MM.1S (cell line): ENCODE measurements at regions not wholly inside any gene's neighbourhood (a gene's known extent, or its start where the extent isn't known, plus 50 kb on each side); places are given as distances from the start of the nearest gene placed in this dataset.

ENCODE experiments used
- DNase-seq: peaks from one replicate; pipeline ENCODE4 v3.0.0-alpha.2; 2015
- H2AFZ ChIP-seq: fragments of 300-600 bp; sonication (generic); 2 replicates; pipeline ENCODE4 v1.6.0; 2016; ENCODE audit warnings: antibody characterized with exemption, low read length
- H3F3A ChIP-seq: fragments of 300-600 bp; sonication (generic); 2 replicates; pipeline ENCODE4 v1.6.1; 2016; ENCODE audit warnings: mild to moderate bottlenecking, antibody characterized with exemption, low read length, moderate library complexity, mixed read lengths; ENCODE audit not compliant: insufficient read depth
- H3K27ac ChIP-seq: fragments of 300-600 bp; sonication (generic); 2 replicates; pipeline ENCODE4 v1.5.1; 2016; ENCODE audit warnings: mild to moderate bottlenecking, low read length
- H3K27me3 ChIP-seq: fragments of 300-600 bp; sonication (generic); replicated peaks from 2 replicates; pipeline ENCODE4 v1.6.0; 2016; ENCODE audit warnings: low read length; ENCODE audit not compliant: insufficient read depth
- H3K36me3 ChIP-seq: fragments of 300-600 bp; sonication (generic); replicated peaks from 2 replicates; pipeline ENCODE4 v1.6.1; 2016; ENCODE audit warnings: mild to moderate bottlenecking, low read length, mixed read lengths; ENCODE audit not compliant: insufficient read depth
- H3K4me1 ChIP-seq: fragments of 300-600 bp; sonication (generic); 2 replicates; pipeline ENCODE4 v1.6.1; 2016; ENCODE audit warnings: low read length, mixed read lengths
- H3K4me2 ChIP-seq: fragments of 300-600 bp; sonication (generic); 2 replicates; pipeline ENCODE4 v1.6.0; 2016; ENCODE audit warnings: low read depth, low read length
- H3K4me3 ChIP-seq: fragments of 300-600 bp; sonication (generic); 2 replicates; pipeline ENCODE4 v1.5.1; 2016; ENCODE audit warnings: low read length, mixed read lengths
- H3K79me2 ChIP-seq: fragments of 300-600 bp; sonication (generic); 2 replicates; pipeline ENCODE4 v1.6.1; 2016; ENCODE audit warnings: mixed run types, low read length, mixed read lengths
- H3K9ac ChIP-seq: fragments of 300-600 bp; sonication (generic); 2 replicates; pipeline ENCODE4 v1.6.1; 2016; ENCODE audit warnings: low read length, mixed read lengths
- H3K9me2 ChIP-seq: fragments of 300-600 bp; sonication (generic); replicated peaks from 2 replicates; pipeline ENCODE4 v1.6.1; 2016; ENCODE audit warnings: mild to moderate bottlenecking, low read length, mixed read lengths; ENCODE audit not compliant: insufficient read depth
- H3K9me3 ChIP-seq: fragments of 300-600 bp; sonication (generic); replicated peaks from 2 replicates; pipeline ENCODE4 v1.6.1; 2016; ENCODE audit warnings: mild to moderate bottlenecking, low read length, mixed read lengths; ENCODE audit not compliant: insufficient read depth
- H4K20me1 ChIP-seq: fragments of 300-600 bp; sonication (generic); 2 replicates; pipeline ENCODE4 v1.6.1; 2016; ENCODE audit warnings: mild to moderate bottlenecking, low read length, moderate library complexity, mixed read lengths; ENCODE audit not compliant: insufficient read depth
- CTCF ChIP-seq: fragments of 300-600 bp; sonication (generic); IDR thresholded peaks from 2 replicates; pipeline ENCODE4 v1.5.1; 2016; ENCODE audit warnings: antibody characterized with exemption, low read length, mixed read lengths
- EZH2 ChIP-seq: fragments of 300-600 bp; sonication (generic); optimal IDR thresholded peaks from 2 replicates; pipeline ENCODE3; 2017; ENCODE audit warnings: low read depth, mild to moderate bottlenecking, antibody characterized with exemption, low read length, mixed read lengths
- EZH2phosphoT487 ChIP-seq: fragments of 300-600 bp; sonication (generic); IDR thresholded peaks from 2 replicates; pipeline ENCODE4 v1.6.1; 2018; ENCODE audit warnings: antibody characterized with exemption, low read length

DNA sequence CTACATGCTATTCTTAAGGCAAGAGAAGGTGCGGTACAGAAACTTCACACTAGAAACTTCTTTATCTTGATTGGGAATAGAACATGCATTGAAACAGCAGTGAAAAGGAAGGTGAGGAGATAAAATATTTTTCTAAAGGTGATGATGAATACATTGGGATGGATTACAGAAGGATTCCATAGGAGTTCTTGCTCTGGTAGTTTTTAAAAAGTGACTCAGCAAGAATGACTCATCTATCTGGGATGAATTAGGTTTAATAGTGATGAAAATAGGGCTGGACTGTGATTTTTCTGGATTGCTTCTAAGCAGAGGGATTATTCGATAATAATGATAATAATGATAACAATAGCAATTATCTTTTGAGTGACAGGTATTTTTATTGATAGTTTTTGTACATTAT, 65.6 kb upstream of the HS3ST4 start:
- H3K4me2 ChIP-seq = no peak overlapping the region

DNA sequence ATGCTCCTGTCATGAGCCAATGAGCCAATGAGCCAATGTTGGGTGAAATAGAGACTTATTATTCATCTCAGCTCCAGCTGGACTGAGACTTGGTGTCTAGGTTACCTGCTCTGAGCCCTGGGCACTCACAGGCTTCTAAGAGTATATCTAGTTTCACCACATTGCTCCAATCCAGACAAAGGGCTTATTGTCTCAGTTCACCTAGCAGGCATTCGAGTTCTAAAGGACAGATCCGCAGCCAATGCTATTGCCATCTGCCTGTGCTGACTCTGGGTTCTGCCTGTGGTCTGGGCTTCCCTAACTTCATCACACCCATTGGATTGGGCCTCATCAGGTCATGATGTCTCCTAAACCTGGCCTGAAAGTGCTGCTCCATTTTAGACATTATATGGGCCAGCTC, 66.1 kb upstream of the HS3ST4 start:
- DNase-seq = no peak

More for the DNA sequence above, 65.6 kb upstream of the HS3ST4 start:
- Histone ChIP-seq H3K4me1 (no peaks in the 10 kb centered on the region), H2AFZ (no peak overlapping the region), H3K27ac (no peak overlapping the region), H4K20me1 (no peaks in the 10 kb centered on the region), H3K36me3 (no peaks in the 10 kb centered on the region), H3F3A (no peaks in the 10 kb centered on the region), H3K9me3 (no peaks in the 10 kb centered on the region), H3K9ac (no peak overlapping the region), H3K9me2 (no peaks in the 10 kb centered on the region), H3K4me3 (no peak overlapping the region), H3K79me2 (no peaks in the 10 kb centered on the region), H3K27me3 (no peaks in the 10 kb centered on the region)
- no peak for DNase-seq
- no peak for TF ChIP-seq EZH2phosphoT487
- TF ChIP-seq CTCF = no peak
- TF ChIP-seq EZH2 = no peak

DNA sequence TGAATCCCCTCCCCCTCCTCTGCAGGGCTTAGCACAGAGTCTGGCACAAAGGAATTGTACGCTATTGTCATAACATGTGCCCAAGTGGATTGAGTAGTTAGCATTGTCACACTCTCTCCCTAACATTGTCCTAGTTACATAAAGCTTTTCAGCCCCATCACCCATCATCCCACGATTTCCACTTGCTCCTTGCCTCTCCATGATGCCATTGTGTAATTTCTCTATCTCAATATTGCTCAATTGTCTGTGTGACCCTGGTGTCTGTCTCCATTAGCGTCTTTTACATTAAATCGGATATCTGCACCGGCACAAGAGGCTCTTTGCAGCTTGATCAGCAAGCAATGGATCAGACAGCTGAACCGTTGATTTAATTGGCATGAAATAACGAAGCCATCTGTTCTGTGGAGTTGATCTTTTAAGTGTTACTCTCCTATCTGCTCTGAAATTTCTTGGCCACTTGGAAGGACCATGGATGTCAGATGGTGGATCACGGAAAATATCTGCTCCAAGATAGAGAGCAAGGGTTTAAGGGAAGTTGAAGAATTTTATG, 77.0 kb upstream of the HS3ST4 start:
- no peaks in the 10 kb centered on the region for H3K79me2 ChIP-seq
- no peaks in the 10 kb centered on the region for H3K4me1 ChIP-seq
- H3K4me3 ChIP-seq = no peak overlapping the region
- H4K20me1 ChIP-seq = no peaks in the 10 kb centered on the region
- TF ChIP-seq CTCF = no peak
- TF ChIP-seq EZH2phosphoT487 = no peak
- H3K9ac ChIP-seq = no peak overlapping the region
- DNase-seq = no peak
- no peaks in the 10 kb centered on the region for H3K27me3 ChIP-seq
- H3F3A ChIP-seq = no peaks in the 10 kb centered on the region
- H3K9me3 ChIP-seq = no peaks in the 10 kb centered on the region
- no peak overlapping the region for H3K4me2 ChIP-seq
- no peaks in the 10 kb centered on the region for H3K36me3 ChIP-seq
- no peak overlapping the region for H3K27ac ChIP-seq
- no peaks in the 10 kb centered on the region for H3K9me2 ChIP-seq
- no peak overlapping the region for H2AFZ ChIP-seq

More for the DNA sequence above, 66.1 kb upstream of the HS3ST4 start:
- Histone ChIP-seq H3F3A (no peaks in the 10 kb centered on the region), H3K79me2 (no peaks in the 10 kb centered on the region), H3K9me3 (no peaks in the 10 kb centered on the region), H3K4me1 (no peaks in the 10 kb centered on the region), H3K27ac (no peak overlapping the region), H3K9ac (no peak overlapping the region), H2AFZ (no peak overlapping the region), H3K4me3 (no peak overlapping the region), H3K27me3 (no peaks in the 10 kb centered on the region), H3K4me2 (no peak overlapping the region), H3K9me2 (no peaks in the 10 kb centered on the region), H4K20me1 (no peaks in the 10 kb centered on the region), H3K36me3 (no peaks in the 10 kb centered on the region)
- TF ChIP-seq EZH2phosphoT487 = no peak
- no peak for TF ChIP-seq CTCF
- no peak for TF ChIP-seq EZH2
